ENCODE measurements at regions not wholly inside any gene's neighbourhood (a gene's known extent, or its start where the extent isn't known, plus 50 kb on each side); places are given as distances from the start of the nearest gene placed in this dataset.

GRCh38 chr10:121378251-121378801 is 219.9 kb downstream of the FGFR2 start:
- no peak for TF ChIP-seq CTCF (IDR thresholded peaks at IDR 0.05; ENCODE audit: insufficient read depth, low read depth, low read length)
- no peak for TF ChIP-seq EZH2 (IDR thresholded peaks at IDR 0.05; ENCODE audit: insufficient read depth, low read length)

All from astrocyte (in vitro differentiated cells and primary cell).